Esophagus muscularis mucosa (tissue), 4 donors: ENCODE measurements at regions not wholly inside any gene's neighbourhood (a gene's known extent, or its start where the extent isn't known, plus 50 kb on each side); places are given as distances from the start of the nearest gene placed in this dataset.

ENCODE experiments used
- EP300 ChIP-seq: sonication (generic); formaldehyde crosslinking; IDR thresholded peaks from one replicate; pipeline ENCODE4 v1.6.1; 2017; ENCODE audit warnings: antibody characterized with exemption
- POLR2A ChIP-seq: fragments of 450-650 bp; IDR thresholded peaks from one replicate; pipeline ENCODE4 v1.6.1; 2017; ENCODE audit warnings: antibody characterized with exemption, moderate library complexity, mild to moderate bottlenecking, low read depth
- TF ChIP-seq, protein P1 (sequence below), 3 experiments: fragments of 200-600 bp in 2 of 3; fragments of 450-650 bp in 1 of 3; sonication (generic) in 2 of 3; IDR thresholded peaks; one replicate each; pipeline ENCODE4 v1.5.1; 2017 to 2019; ENCODE audit warnings: antibody characterized with exemption in 3 of 3, mild to moderate bottlenecking in 2 of 3, moderate library complexity in 1 of 3

DNA sequence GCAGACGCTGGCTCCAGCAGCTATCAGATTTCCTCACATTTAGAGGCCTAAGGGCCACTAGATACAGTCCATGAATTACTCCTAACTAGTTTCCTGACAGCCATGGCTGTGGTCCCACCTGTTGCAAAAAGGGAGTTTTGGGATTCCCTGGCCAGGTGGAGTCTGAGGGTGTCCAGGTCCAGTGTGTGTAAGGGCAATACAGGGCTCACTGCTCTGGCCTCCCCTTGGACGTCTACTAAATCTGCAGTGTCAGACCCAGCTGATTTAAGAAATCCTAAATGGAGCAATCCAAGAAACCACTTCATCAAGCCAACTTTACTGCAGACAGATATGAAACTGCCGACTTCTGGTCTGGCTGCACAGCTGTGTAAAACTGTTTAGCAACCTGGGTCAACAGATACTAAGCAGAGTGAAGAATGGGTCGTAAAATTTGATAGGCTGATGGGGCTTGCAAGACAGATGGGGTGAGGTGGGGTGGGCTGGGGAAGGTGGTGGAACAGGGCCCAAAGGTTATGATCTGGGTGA, 116.4 kb downstream of the GADD45G start:
- TF ChIP-seq, protein P1, sequence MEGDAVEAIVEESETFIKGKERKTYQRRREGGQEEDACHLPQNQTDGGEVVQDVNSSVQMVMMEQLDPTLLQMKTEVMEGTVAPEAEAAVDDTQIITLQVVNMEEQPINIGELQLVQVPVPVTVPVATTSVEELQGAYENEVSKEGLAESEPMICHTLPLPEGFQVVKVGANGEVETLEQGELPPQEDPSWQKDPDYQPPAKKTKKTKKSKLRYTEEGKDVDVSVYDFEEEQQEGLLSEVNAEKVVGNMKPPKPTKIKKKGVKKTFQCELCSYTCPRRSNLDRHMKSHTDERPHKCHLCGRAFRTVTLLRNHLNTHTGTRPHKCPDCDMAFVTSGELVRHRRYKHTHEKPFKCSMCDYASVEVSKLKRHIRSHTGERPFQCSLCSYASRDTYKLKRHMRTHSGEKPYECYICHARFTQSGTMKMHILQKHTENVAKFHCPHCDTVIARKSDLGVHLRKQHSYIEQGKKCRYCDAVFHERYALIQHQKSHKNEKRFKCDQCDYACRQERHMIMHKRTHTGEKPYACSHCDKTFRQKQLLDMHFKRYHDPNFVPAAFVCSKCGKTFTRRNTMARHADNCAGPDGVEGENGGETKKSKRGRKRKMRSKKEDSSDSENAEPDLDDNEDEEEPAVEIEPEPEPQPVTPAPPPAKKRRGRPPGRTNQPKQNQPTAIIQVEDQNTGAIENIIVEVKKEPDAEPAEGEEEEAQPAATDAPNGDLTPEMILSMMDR (IDR thresholded peaks at IDR 0.05), result no peak
- TF ChIP-seq POLR2A (no peak), EP300 (no peak)
